ENCODE measurements at regions not wholly inside any gene's neighbourhood (a gene's known extent, or its start where the extent isn't known, plus 50 kb on each side); places are given as distances from the start of the nearest gene placed in this dataset.
A peak's percentile ranks its signal among the peaks of the same experiment; 100 is the strongest.
"Not testable (repeated sequence)": the region's sequence is repeated elsewhere in the genome, so short reads cannot be mapped to it uniquely, and the experiment has no call there.

DNA sequence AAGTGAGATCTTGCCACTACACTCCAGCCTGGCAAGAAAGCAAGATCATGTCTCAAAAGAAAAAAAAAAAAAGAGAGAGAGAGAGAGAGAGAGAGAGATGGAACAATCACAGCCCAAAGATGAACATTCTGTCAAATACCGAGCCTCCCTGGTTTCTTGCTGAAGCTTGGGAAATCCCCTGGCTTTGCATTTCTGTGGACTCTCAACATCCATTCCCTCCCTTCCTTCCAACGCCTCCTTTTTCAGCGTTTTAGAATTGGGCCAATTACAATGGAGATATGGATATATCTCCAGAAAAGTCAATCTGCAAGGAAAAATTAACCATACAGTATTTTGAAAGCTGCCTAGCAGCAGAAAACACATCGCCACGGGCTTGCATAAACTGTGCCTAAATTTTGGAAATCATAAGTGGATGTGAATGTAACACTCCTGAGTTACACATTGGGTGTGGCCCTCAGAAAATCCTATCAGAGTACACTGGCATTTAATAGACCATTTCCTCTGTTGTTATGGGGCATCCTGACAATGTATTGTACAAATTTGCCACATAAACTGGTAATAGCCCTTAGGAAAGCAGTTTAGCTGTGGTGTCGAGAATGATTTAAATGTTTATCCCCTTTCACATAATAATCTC, 67.2 kb upstream of the PHLPP1 start:
- no peak for DNase-seq
- Mint-ChIP-seq H3K27ac (no peak overlapping the region), H3K4me1 (ENCODE audit: low read depth) (peaks cover 13% of the 10 kb centered on the region), H3K27me3 (ENCODE audit: insufficient read depth) (peaks cover 17% of the 10 kb centered on the region), H3K9me3 (no peaks in the 10 kb centered on the region), H3K36me3 (ENCODE audit: low read depth) (no peaks in the 10 kb centered on the region), H3K4me3 (no peak overlapping the region)
- TF ChIP-seq, protein P1, sequence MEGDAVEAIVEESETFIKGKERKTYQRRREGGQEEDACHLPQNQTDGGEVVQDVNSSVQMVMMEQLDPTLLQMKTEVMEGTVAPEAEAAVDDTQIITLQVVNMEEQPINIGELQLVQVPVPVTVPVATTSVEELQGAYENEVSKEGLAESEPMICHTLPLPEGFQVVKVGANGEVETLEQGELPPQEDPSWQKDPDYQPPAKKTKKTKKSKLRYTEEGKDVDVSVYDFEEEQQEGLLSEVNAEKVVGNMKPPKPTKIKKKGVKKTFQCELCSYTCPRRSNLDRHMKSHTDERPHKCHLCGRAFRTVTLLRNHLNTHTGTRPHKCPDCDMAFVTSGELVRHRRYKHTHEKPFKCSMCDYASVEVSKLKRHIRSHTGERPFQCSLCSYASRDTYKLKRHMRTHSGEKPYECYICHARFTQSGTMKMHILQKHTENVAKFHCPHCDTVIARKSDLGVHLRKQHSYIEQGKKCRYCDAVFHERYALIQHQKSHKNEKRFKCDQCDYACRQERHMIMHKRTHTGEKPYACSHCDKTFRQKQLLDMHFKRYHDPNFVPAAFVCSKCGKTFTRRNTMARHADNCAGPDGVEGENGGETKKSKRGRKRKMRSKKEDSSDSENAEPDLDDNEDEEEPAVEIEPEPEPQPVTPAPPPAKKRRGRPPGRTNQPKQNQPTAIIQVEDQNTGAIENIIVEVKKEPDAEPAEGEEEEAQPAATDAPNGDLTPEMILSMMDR (IDR thresholded peaks at IDR 0.05) = no peak

DNA sequence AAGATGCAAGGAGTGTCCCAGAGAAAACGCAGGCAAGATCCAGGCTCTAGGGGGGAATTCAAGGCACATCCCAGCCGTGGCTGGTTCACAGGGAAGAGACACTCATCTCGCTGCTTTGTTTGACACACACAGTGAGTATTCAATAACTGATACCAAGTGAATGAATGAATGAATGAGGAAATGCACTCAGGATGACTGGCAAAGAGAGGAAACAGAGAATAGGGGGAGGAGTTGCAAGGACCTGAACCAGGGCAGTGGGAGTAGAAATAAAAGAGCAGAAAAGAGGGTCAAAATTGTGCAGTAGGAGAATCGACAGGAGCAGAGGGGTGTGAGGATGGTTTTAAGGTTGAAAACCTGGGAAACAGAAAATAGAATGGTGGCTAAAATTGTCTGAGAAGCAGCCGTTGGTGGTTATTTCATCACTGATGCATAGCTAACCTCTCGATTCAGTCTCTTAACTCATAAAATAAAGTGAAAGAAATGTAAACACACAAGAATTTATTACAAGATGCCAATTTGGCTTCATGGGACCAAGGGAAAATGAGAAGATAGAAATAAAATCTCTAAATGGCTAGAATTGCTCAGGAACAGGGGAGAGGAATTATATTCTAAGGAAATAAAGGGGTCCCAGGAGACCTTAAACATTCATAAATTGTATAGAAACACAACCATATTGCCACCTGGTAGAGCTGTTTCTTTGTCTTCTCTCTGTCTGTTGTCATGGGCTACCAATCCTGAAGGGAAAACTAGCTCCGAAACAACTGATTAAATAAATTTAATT, 63.9 kb upstream of the PHLPP1 start:
- TF ChIP-seq, protein P1 (IDR thresholded peaks at IDR 0.05) = no peak
- Mint-ChIP-seq H3K36me3 (ENCODE audit: low read depth) (no peaks in the 10 kb centered on the region), H3K27ac (no peak overlapping the region), H3K27me3 (ENCODE audit: insufficient read depth) (peaks cover 27% of the 10 kb centered on the region), H3K4me1 (ENCODE audit: low read depth) (peaks cover 13% of the 10 kb centered on the region), H3K4me3 (peak overlapping the region; percentile 38; the same call in 1 of the 2 replicates), H3K9me3 (no peaks in the 10 kb centered on the region)
- no peak for DNase-seq

DNA sequence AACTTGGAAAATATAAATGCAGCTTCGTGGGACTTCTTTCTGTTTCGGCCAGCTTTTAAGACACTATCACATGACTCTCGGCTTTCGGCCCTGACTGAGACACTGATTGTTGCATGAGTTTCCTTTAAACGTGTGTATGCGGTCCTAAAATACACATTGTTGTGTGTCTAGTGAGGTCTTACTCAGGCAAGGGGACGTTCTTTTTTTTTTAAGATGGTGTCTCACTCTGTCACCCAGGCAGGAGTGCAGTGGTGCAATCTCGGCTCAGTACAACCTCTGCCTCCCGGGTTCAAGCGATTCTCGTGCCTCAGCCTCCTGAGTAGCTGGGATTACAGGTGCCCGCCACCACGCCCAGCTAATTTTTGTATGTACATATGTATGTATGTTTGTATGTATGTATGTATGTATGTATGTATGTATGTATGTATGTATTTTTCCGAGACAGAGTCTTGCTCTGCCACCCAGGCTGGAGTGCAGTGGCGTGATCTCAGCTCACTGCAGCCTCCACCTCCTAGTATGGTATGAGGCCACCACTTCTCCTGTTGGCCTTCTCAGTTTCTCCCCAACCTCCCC, 63.2 kb upstream of the PHLPP1 start:
- H3K27ac Mint-ChIP-seq = not testable (repeated sequence)
- H3K27me3 Mint-ChIP-seq (ENCODE audit: insufficient read depth) = peaks cover 27% of the 10 kb centered on the region

GRCh38 chr18:62655520-62656219, 59.7 kb upstream of the PHLPP1 start:
- DNase-seq = no peak
- Mint-ChIP-seq H3K4me3 (no peak overlapping the region), H3K9me3 (no peaks in the 10 kb centered on the region), H3K27ac (no peak overlapping the region), H3K27me3 (ENCODE audit: insufficient read depth) (peaks cover 18% of the 10 kb centered on the region), H3K4me1 (ENCODE audit: low read depth) (peaks cover 17% of the 10 kb centered on the region), H3K36me3 (ENCODE audit: low read depth) (no peaks in the 10 kb centered on the region)
- TF ChIP-seq, protein P1 (IDR thresholded peaks at IDR 0.05) = no peak

More for the DNA sequence above, 63.2 kb upstream of the PHLPP1 start:
- Mint-ChIP-seq H3K4me1 (ENCODE audit: low read depth) (peaks cover 13% of the 10 kb centered on the region), H3K4me3 (peak overlapping the region; percentile 38; the same call in 1 of the 2 replicates)
- not testable (repeated sequence) for DNase-seq; H3K9me3 Mint-ChIP-seq; H3K36me3 Mint-ChIP-seq (ENCODE audit: low read depth)

GRCh38 chr18:62658028-62658427, 57.3 kb upstream of the PHLPP1 start:
- H3K4me3 Mint-ChIP-seq = no peak overlapping the region

More at GRCh38 chr18:62658028-62658427, 57.3 kb upstream of the PHLPP1 start:
- Mint-ChIP-seq H3K27ac (no peak overlapping the region), H3K9me3 (no peaks in the 10 kb centered on the region), H3K36me3 (ENCODE audit: low read depth) (no peaks in the 10 kb centered on the region), H3K4me1 (ENCODE audit: low read depth) (peaks cover 16% of the 10 kb centered on the region), H3K27me3 (ENCODE audit: insufficient read depth) (peaks cover 12% of the 10 kb centered on the region)
- DNase-seq = no peak
- TF ChIP-seq, protein P1 (IDR thresholded peaks at IDR 0.05) = no peak

Data from HFFc6 (cell line).